ENCODE measurements at regions not wholly inside any gene's neighbourhood (a gene's known extent, or its start where the extent isn't known, plus 50 kb on each side); places are given as distances from the start of the nearest gene placed in this dataset.

DNA sequence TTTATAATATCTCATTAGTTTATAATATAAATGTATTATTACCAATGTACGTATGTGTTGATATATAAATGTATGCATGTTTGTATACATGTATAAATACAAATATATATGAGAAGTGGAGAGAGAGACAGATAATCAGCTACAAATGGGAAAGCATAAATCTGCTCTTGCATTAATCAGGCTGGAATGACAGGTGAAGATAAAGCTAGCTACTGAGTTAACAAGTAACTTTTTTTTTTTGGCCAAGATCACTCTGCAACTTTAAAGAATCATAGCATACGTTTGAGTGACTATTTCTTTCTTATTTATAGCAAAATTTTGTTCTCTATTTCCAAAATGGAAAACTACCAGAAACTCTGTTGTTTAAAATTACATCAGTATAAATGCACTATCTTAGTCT is 422.8 kb downstream of the SI start:
- ATAC-seq (no peak), DNase-seq (ENCODE audit: low read depth in 1 of 2, low spot score in 1 of 2) (no peak), FAIRE-seq (no peak)
- Histone ChIP-seq H3K4me3 (no peak overlapping the region), H3K4me1 (no peaks in the 10 kb centered on the region), H3K27ac (no peak overlapping the region), H3K9me3 (no peaks in the 10 kb centered on the region), H3K4me2 (no peak overlapping the region)
- POLR2A ChIA-PET, result no interaction called here
- WGBS (ENCODE audit: missing lambda C conversion rate), result 51% methylated on average over 2 of the region's 2 CpGs
- TF ChIP-seq, protein P1, sequence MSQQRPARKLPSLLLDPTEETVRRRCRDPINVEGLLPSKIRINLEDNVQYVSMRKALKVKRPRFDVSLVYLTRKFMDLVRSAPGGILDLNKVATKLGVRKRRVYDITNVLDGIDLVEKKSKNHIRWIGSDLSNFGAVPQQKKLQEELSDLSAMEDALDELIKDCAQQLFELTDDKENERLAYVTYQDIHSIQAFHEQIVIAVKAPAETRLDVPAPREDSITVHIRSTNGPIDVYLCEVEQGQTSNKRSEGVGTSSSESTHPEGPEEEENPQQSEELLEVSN (IDR thresholded peaks at IDR 0.05; ENCODE audit: borderline replicate concordance, low read depth), result no peak
- TF ChIP-seq CBX2 (IDR thresholded peaks at IDR 0.05; ENCODE audit: borderline replicate concordance, low read depth), result no peak
- TF ChIP-seq, protein P2, sequence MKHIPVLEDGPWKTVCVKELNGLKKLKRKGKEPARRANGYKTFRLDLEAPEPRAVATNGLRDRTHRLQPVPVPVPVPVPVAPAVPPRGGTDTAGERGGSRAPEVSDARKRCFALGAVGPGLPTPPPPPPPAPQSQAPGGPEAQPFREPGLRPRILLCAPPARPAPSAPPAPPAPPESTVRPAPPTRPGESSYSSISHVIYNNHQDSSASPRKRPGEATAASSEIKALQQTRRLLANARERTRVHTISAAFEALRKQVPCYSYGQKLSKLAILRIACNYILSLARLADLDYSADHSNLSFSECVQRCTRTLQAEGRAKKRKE (CRISPR knock-in tag; IDR thresholded peaks at IDR 0.05; ENCODE audit: low read depth), result no peak
- no peak for TF ChIP-seq ZC3H11A (IDR thresholded peaks at IDR 0.05)
- TF ChIP-seq FOSL2 (IDR thresholded peaks at IDR 0.05), result no peak
- TF ChIP-seq FOSL2 (CRISPR knock-in tag; IDR thresholded peaks at IDR 0.05), result no peak
- TF ChIP-seq KDM5A (IDR thresholded peaks at IDR 0.05), result no peak
- TF ChIP-seq SREBF2 (IDR thresholded peaks at IDR 0.05), result no peak
- no peak for TF ChIP-seq PHF8 (IDR thresholded peaks at IDR 0.05; ENCODE audit: borderline replicate concordance, low read depth)
- no peak for TF ChIP-seq EP300 (IDR thresholded peaks at IDR 0.05)
- CTCF ChIA-PET, result no interaction called here

DNA sequence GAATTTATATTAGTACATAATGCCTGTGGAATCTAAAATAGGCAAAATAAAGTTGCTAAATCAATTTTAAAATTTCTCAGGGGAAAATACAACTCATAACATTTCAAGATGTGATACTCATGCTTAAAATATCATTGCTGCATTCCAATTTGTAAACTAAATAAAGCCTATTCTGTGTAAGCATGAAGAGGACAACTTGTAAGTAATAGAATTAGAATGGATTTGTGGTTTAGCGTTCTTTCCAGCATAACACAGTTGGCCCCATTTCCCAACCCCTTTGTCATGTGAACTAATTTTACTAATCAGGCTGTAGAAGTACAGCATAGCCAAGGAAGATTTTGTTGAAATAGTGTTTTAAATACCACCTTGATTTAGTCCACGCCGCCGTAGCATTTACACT is 437.2 kb downstream of the SI start:
- FAIRE-seq (no peak), ATAC-seq (no peak), DNase-seq (ENCODE audit: low read depth in 1 of 2, low spot score in 1 of 2) (no peak)
- ChIA-PET CTCF (no interaction called here), POLR2A (no interaction called here)
- Histone ChIP-seq H3K4me2 (no peak overlapping the region), H3K9me3 (no peaks in the 10 kb centered on the region), H3K27ac (no peak overlapping the region), H3K4me3 (no peak overlapping the region), H3K4me1 (no peaks in the 10 kb centered on the region)
- TF ChIP-seq KDM1A (IDR thresholded peaks at IDR 0.05; ENCODE audit: low read depth), result no peak
- no peak for TF ChIP-seq CHD2 (IDR thresholded peaks at IDR 0.05; ENCODE audit: low read length, partially characterized antibody)
- TF ChIP-seq HOXA7 (CRISPR knock-in tag; IDR thresholded peaks at IDR 0.05), result no peak
- TF ChIP-seq KDM5A (IDR thresholded peaks at IDR 0.05), result no peak
- TF ChIP-seq HOXB13 (CRISPR knock-in tag; IDR thresholded peaks at IDR 0.05; ENCODE audit: low read depth), result no peak
- TF ChIP-seq, protein P3, sequence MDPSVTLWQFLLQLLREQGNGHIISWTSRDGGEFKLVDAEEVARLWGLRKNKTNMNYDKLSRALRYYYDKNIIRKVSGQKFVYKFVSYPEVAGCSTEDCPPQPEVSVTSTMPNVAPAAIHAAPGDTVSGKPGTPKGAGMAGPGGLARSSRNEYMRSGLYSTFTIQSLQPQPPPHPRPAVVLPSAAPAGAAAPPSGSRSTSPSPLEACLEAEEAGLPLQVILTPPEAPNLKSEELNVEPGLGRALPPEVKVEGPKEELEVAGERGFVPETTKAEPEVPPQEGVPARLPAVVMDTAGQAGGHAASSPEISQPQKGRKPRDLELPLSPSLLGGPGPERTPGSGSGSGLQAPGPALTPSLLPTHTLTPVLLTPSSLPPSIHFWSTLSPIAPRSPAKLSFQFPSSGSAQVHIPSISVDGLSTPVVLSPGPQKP (IDR thresholded peaks at IDR 0.05; ENCODE audit: low read depth, low read length), result no peak
- TF ChIP-seq HEYL (CRISPR knock-in tag; IDR thresholded peaks at IDR 0.05), result no peak
- TF ChIP-seq, protein P4, sequence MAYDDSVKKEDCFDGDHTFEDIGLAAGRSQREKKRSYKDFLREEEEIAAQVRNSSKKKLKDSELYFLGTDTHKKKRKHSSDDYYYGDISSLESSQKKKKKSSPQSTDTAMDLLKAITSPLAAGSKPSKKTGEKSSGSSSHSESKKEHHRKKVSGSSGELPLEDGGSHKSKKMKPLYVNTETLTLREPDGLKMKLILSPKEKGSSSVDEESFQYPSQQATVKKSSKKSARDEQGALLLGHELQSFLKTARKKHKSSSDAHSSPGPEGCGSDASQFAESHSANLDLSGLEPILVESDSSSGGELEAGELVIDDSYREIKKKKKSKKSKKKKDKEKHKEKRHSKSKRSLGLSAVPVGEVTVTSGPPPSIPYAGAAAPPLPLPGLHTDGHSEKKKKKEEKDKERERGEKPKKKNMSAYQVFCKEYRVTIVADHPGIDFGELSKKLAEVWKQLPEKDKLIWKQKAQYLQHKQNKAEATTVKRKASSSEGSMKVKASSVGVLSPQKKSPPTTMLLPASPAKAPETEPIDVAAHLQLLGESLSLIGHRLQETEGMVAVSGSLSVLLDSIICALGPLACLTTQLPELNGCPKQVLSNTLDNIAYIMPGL (CRISPR knock-in tag; IDR thresholded peaks at IDR 0.05; ENCODE audit: borderline replicate concordance), result no peak
- TF ChIP-seq, protein P2 (CRISPR knock-in tag; IDR thresholded peaks at IDR 0.05; ENCODE audit: low read depth), result no peak
- TF ChIP-seq, protein P5, sequence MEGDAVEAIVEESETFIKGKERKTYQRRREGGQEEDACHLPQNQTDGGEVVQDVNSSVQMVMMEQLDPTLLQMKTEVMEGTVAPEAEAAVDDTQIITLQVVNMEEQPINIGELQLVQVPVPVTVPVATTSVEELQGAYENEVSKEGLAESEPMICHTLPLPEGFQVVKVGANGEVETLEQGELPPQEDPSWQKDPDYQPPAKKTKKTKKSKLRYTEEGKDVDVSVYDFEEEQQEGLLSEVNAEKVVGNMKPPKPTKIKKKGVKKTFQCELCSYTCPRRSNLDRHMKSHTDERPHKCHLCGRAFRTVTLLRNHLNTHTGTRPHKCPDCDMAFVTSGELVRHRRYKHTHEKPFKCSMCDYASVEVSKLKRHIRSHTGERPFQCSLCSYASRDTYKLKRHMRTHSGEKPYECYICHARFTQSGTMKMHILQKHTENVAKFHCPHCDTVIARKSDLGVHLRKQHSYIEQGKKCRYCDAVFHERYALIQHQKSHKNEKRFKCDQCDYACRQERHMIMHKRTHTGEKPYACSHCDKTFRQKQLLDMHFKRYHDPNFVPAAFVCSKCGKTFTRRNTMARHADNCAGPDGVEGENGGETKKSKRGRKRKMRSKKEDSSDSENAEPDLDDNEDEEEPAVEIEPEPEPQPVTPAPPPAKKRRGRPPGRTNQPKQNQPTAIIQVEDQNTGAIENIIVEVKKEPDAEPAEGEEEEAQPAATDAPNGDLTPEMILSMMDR (IDR thresholded peaks at IDR 0.05), result no peak
- no peak for TF ChIP-seq EP300 (IDR thresholded peaks at IDR 0.05)
- no peak for TF ChIP-seq BHLHE40 (IDR thresholded peaks at IDR 0.05; ENCODE audit: low read depth, low read length)
- TF ChIP-seq RCOR1 (IDR thresholded peaks at IDR 0.05; ENCODE audit: low read depth, low read length), result no peak
- WGBS (ENCODE audit: missing lambda C conversion rate), result 90% methylated on average over 4 of the region's 4 CpGs

All from A549 (cell line).